WTC11 (cell line): ENCODE measurements at regions not wholly inside any gene's neighbourhood (a gene's known extent, or its start where the extent isn't known, plus 50 kb on each side); places are given as distances from the start of the nearest gene placed in this dataset.

Source experiments
- ATAC-seq: fragments of 200-7000 bp; cut with Tn5 transposase; 2 replicates; pipeline ENCODE4 v1.10.0; 2021; ENCODE audit warnings: mild to moderate bottlenecking, moderate library complexity
- CTCF ChIA-PET: fragments of 300-600 bp; sonication (Branson Sonifier 250); formaldehyde crosslinking; loops from one replicate; lab custom pipeline; 2021; ENCODE audit warnings: antibody characterized with exemption; lab: Charles Lee
- POLR2A ChIA-PET: fragments of 350-600 bp; sonication (Branson Sonifier 250); formaldehyde crosslinking; loops from one replicate; lab custom pipeline; 2021; ENCODE audit warnings: antibody characterized with exemption; lab: Charles Lee
- DNase-seq: peaks from one replicate; pipeline ENCODE4 v3.0.0; 2021; ENCODE audit warnings: low spot score
- H3K27ac Mint-ChIP-seq: 2 replicates; pipeline ENCODE4 v1.8.0; 2021; ENCODE audit warnings: mixed read lengths
- H3K27me3 Mint-ChIP-seq: 2 replicates; pipeline ENCODE4 v1.8.0; 2021; ENCODE audit warnings: low read depth, mild to moderate bottlenecking, moderate library complexity, mixed read lengths
- H3K36me3 Mint-ChIP-seq: 2 replicates; pipeline ENCODE4 v1.8.0; 2021; ENCODE audit warnings: mixed read lengths
- H3K4me1 Mint-ChIP-seq: 2 replicates; pipeline ENCODE4 v1.8.0; 2022; ENCODE audit warnings: mixed read lengths
- H3K4me3 Mint-ChIP-seq: 2 replicates; pipeline ENCODE4 v1.8.0; 2021; ENCODE audit warnings: mild to moderate bottlenecking, moderate library complexity, mixed read lengths
- H3K9me3 Mint-ChIP-seq: 2 replicates; pipeline ENCODE4 v1.8.0; 2021; ENCODE audit warnings: mixed read lengths
- AFF4 ChIP-seq: sonication (generic); formaldehyde crosslinking; IDR thresholded peaks from 2 replicates; pipeline ENCODE4 v1.8.1; 2023; ENCODE audit warnings: mild to moderate bottlenecking, missing genetic modification reagents, borderline replicate concordance
- ARID4B ChIP-seq: sonication (generic); formaldehyde crosslinking; IDR thresholded peaks from 2 replicates; pipeline ENCODE4 v1.8.0; 2023; ENCODE audit warnings: missing genetic modification reagents, mild to moderate bottlenecking, borderline replicate concordance
- ATF1 ChIP-seq: sonication (generic); formaldehyde crosslinking; IDR thresholded peaks from 2 replicates; pipeline ENCODE4 v1.8.1; 2023; ENCODE audit warnings: mild to moderate bottlenecking, moderate library complexity, missing genetic modification reagents
- CBFB ChIP-seq: sonication (generic); formaldehyde crosslinking; IDR thresholded peaks from 2 replicates; pipeline ENCODE4 v1.8.1; 2022; ENCODE audit warnings: mild to moderate bottlenecking, low read depth, missing genetic modification reagents
- ESRRA ChIP-seq: sonication (generic); formaldehyde crosslinking; IDR thresholded peaks from 2 replicates; pipeline ENCODE4 v1.8.1; 2022; ENCODE audit warnings: mild to moderate bottlenecking, missing genetic modification reagents, borderline replicate concordance
- ETV6 ChIP-seq: sonication (generic); formaldehyde crosslinking; IDR thresholded peaks from 2 replicates; pipeline ENCODE4 v1.8.1; 2022; ENCODE audit warnings: mild to moderate bottlenecking, missing genetic modification reagents
- GRHL2 ChIP-seq: fragments of 250-450 bp; sonication (Bioruptor Pico); IDR thresholded peaks from 2 replicates; pipeline ENCODE4 v1.8.0; 2022; ENCODE audit warnings: mild to moderate bottlenecking, moderate library complexity; ENCODE audit not compliant: insufficient replicate concordance, severe bottlenecking
- HMGA2 ChIP-seq: fragments of 250-450 bp; sonication (Bioruptor Pico); IDR thresholded peaks from 2 replicates; pipeline ENCODE4 v1.4.0; 2021; ENCODE audit warnings: mild to moderate bottlenecking, moderate library complexity
- HMGXB4 ChIP-seq: sonication (generic); formaldehyde crosslinking; IDR thresholded peaks from 2 replicates; pipeline ENCODE4 v1.8.1; 2023; ENCODE audit warnings: mild to moderate bottlenecking, moderate library complexity, missing genetic modification reagents
- NR2C2 ChIP-seq: sonication (generic); formaldehyde crosslinking; IDR thresholded peaks from 2 replicates; pipeline ENCODE4 v1.8.0; 2022; ENCODE audit warnings: mild to moderate bottlenecking, missing genetic modification reagents
- RELA ChIP-seq: sonication (generic); formaldehyde crosslinking; IDR thresholded peaks from 2 replicates; pipeline ENCODE4 v1.8.1; 2022; ENCODE audit warnings: missing genetic modification reagents, mild to moderate bottlenecking, borderline replicate concordance
- SMAD3 ChIP-seq: sonication (generic); formaldehyde crosslinking; IDR thresholded peaks from 2 replicates; pipeline ENCODE4 v1.8.0; 2022; ENCODE audit warnings: missing genetic modification reagents, mild to moderate bottlenecking, borderline replicate concordance
- SP1 ChIP-seq: sonication (generic); formaldehyde crosslinking; conservative IDR thresholded peaks from 2 replicates; pipeline ENCODE4 v1.8.1; 2022; ENCODE audit warnings: missing genetic modification reagents
- STAT6 ChIP-seq: sonication (generic); formaldehyde crosslinking; conservative IDR thresholded peaks from 2 replicates; pipeline ENCODE4 v1.8.1; 2023; ENCODE audit warnings: mild to moderate bottlenecking, low read depth, missing genetic modification reagents, moderate library complexity
- USF1 ChIP-seq: sonication (generic); formaldehyde crosslinking; IDR thresholded peaks from 2 replicates; pipeline ENCODE4 v1.8.0; 2022; ENCODE audit warnings: mild to moderate bottlenecking, missing genetic modification reagents
- ZNF396 ChIP-seq: fragments of 250-450 bp; sonication (Bioruptor Pico); IDR thresholded peaks from 2 replicates; pipeline ENCODE4 v1.8.0; 2021; ENCODE audit warnings: mild to moderate bottlenecking, moderate library complexity, borderline replicate concordance
- ZNF423 ChIP-seq: fragments of 250-450 bp; sonication (Bioruptor Pico); IDR thresholded peaks from 2 replicates; pipeline ENCODE4 v2.1.2; 2022; ENCODE audit warnings: mild to moderate bottlenecking, moderate library complexity
- ZSCAN18 ChIP-seq: fragments of 250-450 bp; sonication (Bioruptor Pico); IDR thresholded peaks from 2 replicates; pipeline ENCODE4 v2.1.2; 2022; ENCODE audit warnings: mild to moderate bottlenecking, moderate library complexity

GRCh38 chr6:139904158-139904533 is 529.7 kb upstream of the CITED2 start:
- H3K27me3 Mint-ChIP-seq = no peaks in the 10 kb centered on the region
- H3K36me3 Mint-ChIP-seq = peaks cover 8% of the 10 kb centered on the region
- CTCF ChIA-PET = no interaction called here
- no peak for TF ChIP-seq CBFB
- TF ChIP-seq RELA (CRISPR knock-in tag) = no peak
- TF ChIP-seq ZSCAN18 (CRISPR knock-in tag) = no peak
- TF ChIP-seq ATF1 = no peak
- TF ChIP-seq ZNF396 = no peak
- TF ChIP-seq SP1 = no peak
- TF ChIP-seq NR2C2 (CRISPR knock-in tag) = no peak
- TF ChIP-seq ZNF423 (CRISPR knock-in tag) = no peak
- no peak for TF ChIP-seq STAT6 (CRISPR knock-in tag)
- H3K4me3 Mint-ChIP-seq = no peak overlapping the region
- POLR2A ChIA-PET = no interaction called here
- H3K4me1 Mint-ChIP-seq = peaks cover 17% of the 10 kb centered on the region
- DNase-seq = no peak
- peaks cover 9% of the 10 kb centered on the region for H3K9me3 Mint-ChIP-seq
- no peak for ATAC-seq
- H3K27ac Mint-ChIP-seq = no peak overlapping the region

- ATAC-seq (no peak), DNase-seq (no peak)
- Mint-ChIP-seq H3K36me3 (peaks cover 8% of the 10 kb centered on the region), H3K4me3 (no peak overlapping the region), H3K27ac (no peak overlapping the region), H3K9me3 (peaks cover 9% of the 10 kb centered on the region), H3K27me3 (no peaks in the 10 kb centered on the region), H3K4me1 (peaks cover 17% of the 10 kb centered on the region)
- ChIA-PET CTCF (no interaction called here), POLR2A (no interaction called here)
- no peak for TF ChIP-seq ESRRA (CRISPR knock-in tag)
- no peak for TF ChIP-seq ZSCAN18 (CRISPR knock-in tag)
- TF ChIP-seq HMGXB4 (CRISPR knock-in tag) = no peak
- TF ChIP-seq USF1 (CRISPR knock-in tag) = no peak
- no peak for TF ChIP-seq AFF4 (CRISPR knock-in tag)
- TF ChIP-seq GRHL2 (CRISPR knock-in tag) = no peak
- TF ChIP-seq ETV6 (CRISPR knock-in tag) = no peak
- no peak for TF ChIP-seq SMAD3 (CRISPR knock-in tag)
- TF ChIP-seq ARID4B (CRISPR knock-in tag) = no peak
- TF ChIP-seq HMGA2 = no peak
Observed at GRCh38 chr6:139903411-139904157, 529.1 kb upstream of the CITED2 start.
